NT2/D1 (cell line): ENCODE measurements at regions not wholly inside any gene's neighbourhood (a gene's known extent, or its start where the extent isn't known, plus 50 kb on each side); places are given as distances from the start of the nearest gene placed in this dataset.

Experiments
- SUZ12 ChIP-seq: IDR thresholded peaks from 2 replicates; pipeline ENCODE4 v1.6.1; 2011; ENCODE audit not compliant: insufficient read length, insufficient read depth; ENCODE audit errors: extremely low read depth
- YY1 ChIP-seq: IDR thresholded peaks from 2 replicates; pipeline ENCODE4 v1.6.1; 2011; ENCODE audit not compliant: insufficient read length, insufficient read depth
- ZNF274 ChIP-seq: IDR thresholded peaks from 2 replicates; pipeline ENCODE4 v1.6.1; 2011; ENCODE audit warnings: mild to moderate bottlenecking, low read depth, low read length

DNA sequence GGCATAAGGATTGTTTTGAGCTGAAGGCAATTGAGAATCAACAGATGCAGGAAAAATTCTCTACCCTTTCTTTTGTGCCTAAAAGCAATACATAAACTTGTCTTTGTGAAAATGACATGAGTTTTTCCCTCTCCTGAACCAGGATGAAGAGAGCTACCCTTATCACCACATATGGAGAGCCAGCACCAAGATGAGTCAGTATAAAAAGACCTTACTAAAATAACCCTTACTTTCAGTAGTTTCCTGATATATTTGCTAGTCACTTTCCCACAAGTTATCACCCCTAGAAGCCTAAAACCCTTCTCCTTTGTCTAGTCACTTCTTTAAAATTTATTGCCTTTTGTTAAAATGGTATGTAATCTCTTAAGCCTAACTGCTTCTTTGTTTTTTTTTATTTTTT is 61.9 kb upstream of the ANKRD10 start:
- no peak for TF ChIP-seq ZNF274
- TF ChIP-seq YY1, result no peak
- TF ChIP-seq SUZ12, result no peak
